CD4-positive, alpha-beta T cell treated with Interleukin-15 for 1 hour (primary cell): ENCODE measurements at regions not wholly inside any gene's neighbourhood (a gene's known extent, or its start where the extent isn't known, plus 50 kb on each side); places are given as distances from the start of the nearest gene placed in this dataset.

Source experiments
- DNase-seq: peaks from one replicate; pipeline ENCODE4 v3.0.0-alpha.2; 2020

GRCh38 chr10:3689871-3690510 is 95.0 kb downstream of the KLF6 start:
- DNase-seq: no peak

DNA sequence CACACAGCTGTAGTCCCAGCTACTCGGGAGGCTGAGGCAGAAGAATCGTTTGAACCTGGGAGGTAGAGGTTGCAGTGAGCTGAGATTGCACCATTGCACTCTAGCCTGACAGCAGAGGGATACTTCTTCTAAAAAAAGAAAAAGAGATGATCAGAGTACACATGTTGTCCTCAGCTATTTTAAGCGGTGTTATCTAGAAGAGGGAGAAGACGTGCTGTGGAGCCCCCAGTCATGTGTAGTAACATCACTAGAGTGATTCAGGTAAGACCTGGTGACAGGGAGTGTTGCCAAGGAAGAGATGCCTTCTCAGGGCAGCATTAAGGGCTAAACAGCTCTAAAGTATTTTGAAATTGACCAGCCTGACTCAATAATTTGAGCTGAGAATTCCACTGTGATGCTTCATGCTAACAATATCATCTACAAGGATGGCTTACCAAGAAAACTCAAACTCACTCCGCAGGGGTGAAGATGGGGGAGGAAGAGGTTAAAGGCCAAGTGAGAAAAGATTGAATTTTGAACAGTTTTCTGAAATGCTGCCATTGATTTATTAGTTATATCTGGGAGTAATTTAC is 97.4 kb downstream of the KLF6 start:
- no peak for DNase-seq

DNA sequence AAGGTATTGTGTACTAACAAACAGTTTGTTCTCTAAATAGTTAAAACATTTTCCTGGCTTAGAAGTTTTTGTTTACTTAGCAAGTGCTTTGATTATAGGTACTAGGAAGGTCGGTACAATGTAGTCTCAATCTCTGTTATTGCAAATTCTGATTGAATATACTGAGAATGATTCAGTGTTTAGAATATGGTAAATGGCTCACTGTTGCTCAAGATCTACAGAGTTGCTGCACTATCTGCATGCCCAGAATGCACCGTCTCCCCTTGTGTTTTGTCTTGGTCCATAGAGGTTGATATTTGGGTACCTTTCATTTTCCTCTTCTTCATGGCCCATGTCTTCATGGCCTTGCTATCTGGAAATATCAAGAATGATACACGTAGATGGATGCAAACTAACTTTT is 99.6 kb downstream of the KLF6 start:
- DNase-seq: no peak

GRCh38 chr10:3684891-3685290 is 100.1 kb downstream of the KLF6 start:
- DNase-seq: no peak

DNA sequence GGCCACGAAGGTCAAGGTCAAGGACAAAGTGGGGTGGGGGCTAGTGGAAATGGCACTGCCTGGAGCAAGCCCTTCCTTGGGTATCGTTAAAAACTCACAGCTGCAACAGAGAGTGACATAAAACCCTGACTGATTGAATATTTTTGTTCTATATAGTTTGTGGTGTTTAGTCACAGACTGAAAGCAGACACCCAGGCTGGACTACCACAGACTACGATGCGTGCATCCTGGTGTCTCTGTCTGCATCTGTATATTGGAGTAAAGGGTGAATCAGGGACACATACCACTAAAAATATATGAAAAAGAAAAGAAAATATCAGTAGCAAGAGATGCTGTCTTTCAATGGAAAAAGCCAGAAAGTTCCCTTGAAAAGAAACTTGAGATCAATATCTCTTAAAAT is 101.4 kb downstream of the KLF6 start:
- DNase-seq: no peak

- no peak for DNase-seq
These were observed 102.3 kb downstream of the KLF6 start for GRCh38 chr10:3682745-3683144.

DNA sequence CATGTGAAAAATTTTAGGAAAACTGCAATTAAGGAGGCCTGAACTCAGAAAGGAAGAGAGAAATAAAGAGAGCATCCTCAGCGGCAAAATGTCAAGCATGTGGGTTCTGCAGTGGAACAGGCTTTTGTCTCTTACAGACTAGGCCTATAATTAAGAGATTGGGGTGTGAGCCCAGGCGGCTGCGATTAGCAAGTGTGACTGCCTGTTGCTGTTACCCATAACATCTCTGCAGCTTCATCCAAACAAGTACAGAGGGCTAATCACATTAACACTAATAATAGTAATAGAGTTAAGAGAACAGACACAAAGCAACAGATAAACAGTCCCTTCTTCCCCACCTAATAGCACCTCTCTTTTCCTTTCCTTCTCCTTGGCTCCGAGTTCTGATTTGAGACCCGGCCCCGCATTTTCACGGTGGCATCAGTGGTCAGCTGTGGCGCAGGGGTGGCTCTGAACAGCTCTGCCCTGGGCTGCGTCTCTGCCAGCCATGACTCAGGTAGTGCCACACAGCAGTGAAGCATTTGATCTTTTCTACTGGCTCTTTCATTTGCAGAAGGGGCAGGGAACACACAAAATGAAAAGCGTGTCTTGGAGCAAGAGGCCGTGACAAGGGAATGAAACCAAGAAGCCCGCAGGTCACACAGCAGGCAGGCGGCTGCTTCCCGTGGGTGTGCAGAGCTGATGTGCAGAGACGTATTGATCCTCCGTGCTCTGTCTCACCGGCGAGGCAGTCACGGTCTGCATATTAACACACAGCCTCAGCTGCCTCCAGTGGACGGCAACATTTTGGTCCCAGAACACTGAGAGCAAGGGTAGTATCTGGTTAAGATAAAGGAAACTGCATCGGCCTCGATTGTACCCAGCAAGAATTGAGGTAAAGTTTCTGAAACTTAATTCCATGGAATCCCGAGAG is 103.1 kb downstream of the KLF6 start:
- DNase-seq: no peak

DNA sequence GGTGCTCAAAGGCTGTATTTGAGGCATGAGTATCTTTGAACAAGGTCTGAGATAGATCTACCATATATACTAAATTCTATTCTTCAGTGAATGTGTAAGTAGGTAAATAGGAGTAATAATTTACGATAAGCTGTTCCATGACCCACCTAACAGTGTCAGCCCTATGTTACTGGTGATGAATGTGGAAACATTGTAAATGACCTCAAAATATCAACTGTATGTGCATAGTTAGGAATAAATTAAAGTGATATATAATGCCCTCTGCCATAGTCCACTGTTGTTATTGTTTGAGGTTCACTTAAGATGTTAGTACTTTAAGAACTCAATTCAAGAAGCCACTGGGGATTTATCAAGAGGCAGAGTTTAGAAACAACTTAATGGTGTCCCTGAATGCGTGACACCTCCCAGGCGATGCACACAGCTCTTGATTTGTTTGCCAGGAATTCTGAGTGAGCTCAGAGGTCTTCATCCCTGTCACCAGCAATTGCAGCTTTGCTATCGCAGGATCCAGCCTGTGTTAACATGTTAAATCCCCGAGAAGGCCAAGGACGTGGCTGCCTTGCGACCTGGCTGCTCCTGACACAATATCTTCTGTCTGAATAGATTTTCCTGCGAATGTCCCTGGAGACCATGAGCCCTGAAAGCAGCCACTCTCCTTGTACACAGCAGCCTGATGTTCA is 104.9 kb downstream of the KLF6 start:
- no peak for DNase-seq

DNA sequence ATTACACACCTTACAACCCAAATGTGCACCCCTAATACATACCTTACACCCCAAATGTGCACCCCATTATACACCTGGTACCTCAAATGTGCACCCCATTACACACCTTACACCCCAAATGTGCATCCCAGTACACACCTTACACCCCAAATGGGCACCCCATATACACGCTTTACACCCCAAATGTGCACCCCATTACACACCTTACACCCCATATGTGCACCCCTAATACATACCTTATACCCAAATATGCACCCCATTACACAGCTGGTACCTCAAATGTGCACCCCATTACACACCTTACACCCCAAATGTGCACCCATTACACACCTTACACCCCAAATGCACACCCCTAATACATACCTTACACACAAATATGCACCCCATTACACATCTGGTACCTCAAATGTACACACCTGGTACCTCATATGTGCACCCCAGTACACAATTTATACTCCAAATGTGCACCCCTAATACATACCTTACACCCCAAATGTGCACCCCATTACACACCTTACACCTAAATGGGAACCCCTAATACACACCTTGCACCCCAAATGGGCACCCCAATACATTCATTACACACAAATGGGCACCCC is 106.3 kb downstream of the KLF6 start:
- DNase-seq: no peak

DNA sequence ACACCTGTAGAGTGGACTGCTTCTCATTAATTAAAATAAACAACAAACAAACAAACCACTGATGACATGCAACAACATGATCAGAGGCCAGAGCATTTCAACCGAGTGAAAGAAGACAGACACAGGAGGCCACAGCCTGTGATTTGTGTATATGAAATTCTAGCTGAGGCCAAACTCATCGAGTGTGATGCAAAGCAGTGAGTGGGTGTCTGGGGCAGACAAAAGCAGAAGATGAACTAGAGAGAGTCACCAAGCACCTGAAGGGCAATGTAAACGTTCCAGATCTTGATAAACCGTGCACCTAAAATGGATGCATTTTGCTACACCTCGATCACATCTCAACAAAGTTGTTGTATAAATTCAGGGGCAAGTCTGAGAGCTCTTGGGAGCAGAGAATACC is 108.4 kb downstream of the KLF6 start:
- no peak for DNase-seq

DNA sequence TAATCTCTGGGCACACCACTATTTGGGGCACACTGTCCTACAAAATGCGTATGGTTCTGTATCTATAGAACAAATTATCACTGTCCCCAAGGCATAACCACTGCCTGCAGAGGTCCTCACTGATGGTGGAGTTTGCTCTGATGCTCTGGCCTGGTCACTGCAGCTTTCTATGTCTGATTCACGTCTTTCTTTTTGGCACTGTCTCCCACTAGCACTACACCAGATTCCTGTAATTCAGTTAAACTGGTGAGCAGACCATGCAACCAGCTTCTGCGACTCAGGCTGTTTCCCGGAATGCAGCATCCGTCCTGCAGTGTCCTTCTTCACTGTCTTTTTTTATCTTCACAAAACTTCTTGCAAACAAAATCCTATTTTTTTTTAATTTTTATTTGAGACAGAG is 112.8 kb downstream of the KLF6 start:
- no peak for DNase-seq

GRCh38 chr10:3671386-3671955 is 113.5 kb downstream of the KLF6 start:
- DNase-seq: no peak

DNA sequence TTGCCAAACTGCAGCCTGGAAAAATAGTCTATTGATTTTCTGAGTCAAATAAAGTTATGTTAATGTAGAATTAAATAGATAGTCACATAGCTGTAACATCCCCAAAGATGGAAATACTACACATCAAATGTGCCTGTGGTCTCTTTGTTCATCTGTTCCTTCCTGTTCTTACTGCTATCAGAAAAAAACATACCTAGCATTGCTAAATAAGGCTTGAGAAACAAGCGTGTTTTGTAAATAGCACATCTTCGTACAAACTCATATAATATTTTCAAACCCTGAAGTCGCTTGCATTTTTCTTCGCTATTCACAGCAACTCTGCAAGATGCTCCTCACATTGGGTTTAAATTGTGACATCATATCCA is 116.1 kb downstream of the KLF6 start:
- DNase-seq: no peak

DNA sequence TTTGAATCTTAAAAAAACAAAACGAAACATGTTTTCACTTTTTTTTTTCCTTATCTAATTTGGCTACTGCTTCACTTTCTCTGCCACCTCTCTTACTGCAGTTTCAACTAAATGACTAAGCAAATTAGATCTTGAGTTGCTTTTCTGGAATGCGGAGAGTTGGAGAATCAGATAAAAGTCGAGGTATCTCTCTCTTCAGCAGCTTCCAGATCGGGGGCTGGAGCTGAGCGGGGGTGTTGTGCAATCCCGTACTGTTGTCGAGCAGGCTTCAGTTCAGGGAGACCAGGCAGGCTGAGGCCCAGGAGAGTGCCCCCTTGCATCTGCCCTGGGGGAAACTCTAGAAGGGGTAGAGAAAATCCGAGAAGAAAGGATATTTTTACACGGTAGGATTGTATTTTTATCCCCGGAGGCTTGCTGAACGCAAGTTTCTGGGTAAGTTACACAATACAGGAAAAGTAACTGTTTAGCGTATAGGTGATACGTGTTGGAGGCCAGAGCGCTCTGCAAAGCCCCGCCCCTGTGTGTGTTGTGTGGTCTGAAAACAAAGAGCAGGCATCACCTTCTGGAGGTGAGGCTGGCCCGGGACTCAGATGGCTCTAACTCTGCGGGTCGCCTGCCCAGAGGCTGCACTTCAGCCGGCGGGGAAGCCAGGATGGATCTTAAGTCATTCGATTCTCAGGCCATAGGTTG is 116.6 kb downstream of the KLF6 start:
- DNase-seq: peak; percentile 74

DNA sequence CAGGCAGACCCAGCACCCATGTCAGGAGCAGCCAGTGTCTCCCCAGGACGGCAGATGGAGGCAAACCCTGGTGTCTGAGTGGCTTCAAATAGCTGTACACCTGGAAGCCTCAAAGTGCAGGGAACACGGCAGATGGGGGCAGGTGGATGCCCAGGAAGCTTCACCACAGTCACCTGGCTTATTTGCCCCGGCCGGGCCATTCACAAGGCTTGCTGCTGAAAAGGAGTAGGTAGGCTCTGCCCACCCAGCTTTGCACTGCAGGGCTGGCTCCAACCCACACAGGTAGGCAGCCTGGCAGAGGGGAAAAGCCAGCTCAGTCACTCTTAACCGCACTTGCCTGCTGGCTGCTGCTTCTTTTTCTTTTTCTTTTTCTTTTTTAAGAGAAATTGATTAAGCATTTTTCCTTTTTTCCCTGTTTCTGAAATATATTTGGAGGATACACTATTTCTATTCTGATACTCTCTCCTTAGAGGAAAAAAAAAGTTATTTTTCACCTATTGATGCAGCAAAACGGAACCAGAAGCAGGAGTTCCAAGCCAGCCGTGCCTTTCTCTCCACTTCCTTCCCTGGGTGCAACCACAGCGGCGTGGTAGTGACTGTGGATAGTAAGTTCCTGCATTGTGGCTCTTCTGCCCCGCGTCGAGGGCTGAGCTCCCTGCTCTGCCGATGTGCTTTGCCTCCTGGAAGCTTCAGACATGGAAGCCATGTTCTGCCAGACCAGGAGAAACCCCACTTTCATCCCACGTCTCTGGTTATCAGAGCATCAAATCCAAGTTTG is 118.3 kb downstream of the KLF6 start:
- peak; percentile 49 for DNase-seq

DNA sequence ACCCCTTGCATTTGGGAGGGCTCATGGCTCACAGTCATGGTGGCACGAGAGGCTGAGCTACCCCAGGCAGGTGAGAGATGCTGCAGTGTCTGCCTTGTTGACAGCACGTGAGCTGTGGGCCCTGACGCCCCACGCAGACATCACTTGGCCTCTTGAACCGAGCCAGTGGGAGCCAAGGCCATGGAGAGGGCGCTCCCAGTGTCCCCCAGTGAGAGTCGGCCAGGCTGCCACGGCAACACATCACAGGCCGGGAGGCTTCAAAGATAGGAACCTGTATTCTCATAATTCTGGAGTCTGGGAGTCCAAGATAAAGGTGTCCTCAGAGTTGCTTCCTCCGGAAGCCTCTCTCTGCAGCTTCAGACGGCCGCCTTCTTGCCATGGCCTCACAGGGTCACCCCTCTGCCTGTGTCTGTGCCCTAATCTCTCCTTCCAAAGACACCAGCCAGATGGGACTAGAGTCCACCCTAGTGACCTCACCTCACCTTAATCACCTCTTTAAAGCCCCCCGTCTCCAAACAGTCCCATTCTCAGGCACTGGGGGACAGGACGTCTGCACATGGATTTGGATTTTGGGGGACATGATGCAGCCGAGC is 119.6 kb downstream of the KLF6 start:
- no peak for DNase-seq

DNA sequence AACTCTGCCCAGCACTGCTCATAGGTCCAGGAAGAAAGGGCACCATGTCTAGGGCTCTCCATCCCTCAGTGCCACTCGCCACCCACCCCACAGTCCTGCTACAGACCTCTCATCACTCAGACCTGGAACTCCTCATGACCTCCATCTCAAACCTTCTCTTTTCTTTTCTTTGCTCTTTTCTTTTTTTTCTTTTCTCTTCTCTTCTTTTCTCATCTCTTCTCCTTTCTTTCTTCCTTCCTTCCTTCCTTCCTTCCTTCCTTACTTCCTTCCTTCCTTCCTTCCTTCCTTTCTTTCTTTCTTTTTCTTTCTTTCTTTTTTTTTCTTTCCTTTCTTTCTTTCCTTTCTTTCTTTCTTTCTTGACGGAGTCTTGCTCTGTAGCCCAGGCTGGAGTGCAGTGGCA is 122.2 kb downstream of the KLF6 start:
- no peak for DNase-seq

DNA sequence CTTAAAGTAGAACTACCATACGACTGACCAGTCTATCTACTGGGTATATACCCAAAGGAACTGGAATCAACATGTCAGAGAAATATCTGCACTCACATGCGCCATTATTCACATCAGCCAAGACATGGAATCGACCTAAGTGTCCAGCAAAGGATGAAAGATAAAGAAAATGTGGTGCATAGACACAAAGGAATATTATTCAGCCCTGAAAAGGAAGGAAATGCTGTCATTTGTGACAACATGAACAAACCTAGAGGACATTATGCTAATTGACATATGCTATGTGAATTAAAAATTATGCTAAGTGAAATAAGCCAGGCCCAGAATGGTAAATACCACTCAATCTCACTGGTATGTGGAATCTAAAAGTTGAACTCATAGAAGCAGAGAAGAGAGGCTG is 123.7 kb downstream of the KLF6 start:
- no peak for DNase-seq

DNA sequence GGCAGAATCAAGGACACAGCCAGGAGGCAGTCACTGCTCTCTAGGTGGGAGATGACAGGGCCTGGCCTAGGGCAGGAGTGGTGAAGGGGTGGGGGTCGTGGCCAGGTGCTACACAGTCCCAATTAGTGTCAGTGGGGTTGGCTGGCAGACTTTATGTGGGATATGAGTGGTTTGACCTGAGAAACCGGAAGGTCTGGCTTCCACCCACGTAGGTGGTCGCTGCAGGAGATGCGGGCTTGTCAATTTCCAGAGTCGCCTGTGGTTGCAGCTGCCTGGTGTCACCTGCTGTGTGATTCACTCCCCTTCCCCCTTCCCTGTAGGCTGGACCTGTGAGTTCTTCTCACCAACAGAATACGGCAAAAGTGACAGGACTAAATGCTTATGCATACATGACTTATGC is 124.3 kb downstream of the KLF6 start:
- no peak for DNase-seq

GRCh38 chr10:3659203-3659917 is 125.6 kb downstream of the KLF6 start:
- DNase-seq: no peak
